HG02973 (cell line): ENCODE measurements at regions not wholly inside any gene's neighbourhood (a gene's known extent, or its start where the extent isn't known, plus 50 kb on each side); places are given as distances from the start of the nearest gene placed in this dataset.
"Not testable (repeated sequence)": the region's sequence is repeated elsewhere in the genome, so short reads cannot be mapped to it uniquely, and the experiment has no call there.

Experiments used
- ATAC-seq: cut with Tn5 transposase; IDR thresholded peaks from one replicate; pipeline ENCODE4 v1.9.1; 2021; ENCODE audit warnings: moderate library complexity; ENCODE audit not compliant: unreplicated experiment

- ATAC-seq = peak; percentile 51
Measured at GRCh38 chr5:125227333-125228095, 481.1 kb upstream of the ZNF608 start.

- ATAC-seq = no peak
Measured at GRCh38 chr5:125228363-125229070, 482.1 kb upstream of the ZNF608 start.

GRCh38 chr5:125229556-125229955, 483.1 kb upstream of the ZNF608 start:
- ATAC-seq = no peak

- no peak for ATAC-seq
Measured at GRCh38 chr5:125232779-125233230, 486.4 kb upstream of the ZNF608 start.

GRCh38 chr5:125233944-125234343, 487.5 kb upstream of the ZNF608 start:
- no peak for ATAC-seq

GRCh38 chr5:125236007-125236406, 489.6 kb upstream of the ZNF608 start:
- no peak for ATAC-seq

- ATAC-seq = no peak
Measured at GRCh38 chr5:125236981-125237380, 490.5 kb upstream of the ZNF608 start.

GRCh38 chr5:125244531-125244930, 498.1 kb upstream of the ZNF608 start:
- ATAC-seq = no peak

GRCh38 chr5:125245216-125245615, 498.8 kb upstream of the ZNF608 start:
- no peak for ATAC-seq

- ATAC-seq = no peak
Measured at GRCh38 chr5:125249400-125249799, 503.0 kb upstream of the ZNF608 start.

- no peak for ATAC-seq
Measured at GRCh38 chr5:125251703-125252102, 505.3 kb upstream of the ZNF608 start.

GRCh38 chr5:125253634-125254033, 507.2 kb upstream of the ZNF608 start:
- ATAC-seq = not testable (repeated sequence)

GRCh38 chr5:125254267-125254666, 507.8 kb upstream of the ZNF608 start:
- no peak for ATAC-seq

GRCh38 chr5:125256296-125256695, 509.9 kb upstream of the ZNF608 start:
- ATAC-seq = no peak

GRCh38 chr5:125257057-125257972, 510.9 kb upstream of the ZNF608 start:
- ATAC-seq = no peak

GRCh38 chr5:125257997-125258396, 511.6 kb upstream of the ZNF608 start:
- ATAC-seq = no peak

GRCh38 chr5:125258615-125259014, 512.2 kb upstream of the ZNF608 start:
- ATAC-seq = no peak

- ATAC-seq = no peak
Measured at GRCh38 chr5:125261505-125262250, 515.2 kb upstream of the ZNF608 start.

GRCh38 chr5:125262782-125263181, 516.3 kb upstream of the ZNF608 start:
- ATAC-seq = no peak

GRCh38 chr5:125263356-125263755, 516.9 kb upstream of the ZNF608 start:
- ATAC-seq = no peak

- no peak for ATAC-seq
Measured at GRCh38 chr5:125266106-125266505, 519.7 kb upstream of the ZNF608 start.
